PC-9 (cell line): ENCODE measurements at regions not wholly inside any gene's neighbourhood (a gene's known extent, or its start where the extent isn't known, plus 50 kb on each side); places are given as distances from the start of the nearest gene placed in this dataset.

Source experiments
- CTCF ChIP-seq: fragments of 200-600 bp; sonication (generic); conservative IDR thresholded peaks from 2 replicates; pipeline ENCODE4 v1.6.1; 2017; ENCODE audit warnings: mixed run types, antibody characterized with exemption, mild to moderate bottlenecking, moderate library complexity
- EZH2 ChIP-seq: fragments of 200-600 bp; sonication (generic); IDR thresholded peaks from 2 replicates; pipeline ENCODE4 v1.8.0; 2017; ENCODE audit warnings: antibody characterized with exemption, low read depth

- TF ChIP-seq CTCF (no peak), EZH2 (no peak)
Measured at GRCh38 chr5:74468421-74468820, 172.1 kb downstream of the ENC1 start.
